ENCODE measurements at regions not wholly inside any gene's neighbourhood (a gene's known extent, or its start where the extent isn't known, plus 50 kb on each side); places are given as distances from the start of the nearest gene placed in this dataset.

- no peak for TF ChIP-seq CTCF (IDR thresholded peaks at IDR 0.05; ENCODE audit: insufficient read depth, low read length, poor library complexity, severe bottlenecking)
- TF ChIP-seq EZH2phosphoT487 (conservative IDR thresholded peaks at IDR 0.05; ENCODE audit: low read length): no peak
Observed at GRCh38 chr3:188955919-188956318, 215.9 kb upstream of the TPRG1 start.
